ENCODE measurements at regions not wholly inside any gene's neighbourhood (a gene's known extent, or its start where the extent isn't known, plus 50 kb on each side); places are given as distances from the start of the nearest gene placed in this dataset.
"Not testable (repeated sequence)": the region's sequence is repeated elsewhere in the genome, so short reads cannot be mapped to it uniquely, and the experiment has no call there.

DNA sequence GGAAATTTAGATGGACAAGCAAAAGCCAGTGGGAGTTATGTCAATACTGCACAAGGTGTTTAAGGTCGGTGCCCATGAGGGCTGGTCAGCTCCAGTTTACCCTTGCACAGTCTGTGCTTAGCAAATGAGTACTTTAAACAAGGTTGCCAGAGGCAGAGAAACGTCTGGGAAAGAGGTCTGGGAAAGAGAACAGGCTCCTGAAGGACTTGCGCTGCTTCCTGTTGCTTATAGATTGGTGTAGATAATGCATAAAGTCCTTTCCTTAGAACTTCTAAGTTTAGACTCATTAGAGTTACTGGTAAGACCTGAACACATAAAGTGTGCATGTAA lies 162.6 kb upstream of the P2RY1 start:
- H3K4me3 ChIP-seq (ENCODE audit: low read depth, low read length) = no peak overlapping the region
- TF ChIP-seq, protein P1, sequence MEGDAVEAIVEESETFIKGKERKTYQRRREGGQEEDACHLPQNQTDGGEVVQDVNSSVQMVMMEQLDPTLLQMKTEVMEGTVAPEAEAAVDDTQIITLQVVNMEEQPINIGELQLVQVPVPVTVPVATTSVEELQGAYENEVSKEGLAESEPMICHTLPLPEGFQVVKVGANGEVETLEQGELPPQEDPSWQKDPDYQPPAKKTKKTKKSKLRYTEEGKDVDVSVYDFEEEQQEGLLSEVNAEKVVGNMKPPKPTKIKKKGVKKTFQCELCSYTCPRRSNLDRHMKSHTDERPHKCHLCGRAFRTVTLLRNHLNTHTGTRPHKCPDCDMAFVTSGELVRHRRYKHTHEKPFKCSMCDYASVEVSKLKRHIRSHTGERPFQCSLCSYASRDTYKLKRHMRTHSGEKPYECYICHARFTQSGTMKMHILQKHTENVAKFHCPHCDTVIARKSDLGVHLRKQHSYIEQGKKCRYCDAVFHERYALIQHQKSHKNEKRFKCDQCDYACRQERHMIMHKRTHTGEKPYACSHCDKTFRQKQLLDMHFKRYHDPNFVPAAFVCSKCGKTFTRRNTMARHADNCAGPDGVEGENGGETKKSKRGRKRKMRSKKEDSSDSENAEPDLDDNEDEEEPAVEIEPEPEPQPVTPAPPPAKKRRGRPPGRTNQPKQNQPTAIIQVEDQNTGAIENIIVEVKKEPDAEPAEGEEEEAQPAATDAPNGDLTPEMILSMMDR (IDR thresholded peaks at IDR 0.05; ENCODE audit: low read depth, low read length) = no peak

DNA sequence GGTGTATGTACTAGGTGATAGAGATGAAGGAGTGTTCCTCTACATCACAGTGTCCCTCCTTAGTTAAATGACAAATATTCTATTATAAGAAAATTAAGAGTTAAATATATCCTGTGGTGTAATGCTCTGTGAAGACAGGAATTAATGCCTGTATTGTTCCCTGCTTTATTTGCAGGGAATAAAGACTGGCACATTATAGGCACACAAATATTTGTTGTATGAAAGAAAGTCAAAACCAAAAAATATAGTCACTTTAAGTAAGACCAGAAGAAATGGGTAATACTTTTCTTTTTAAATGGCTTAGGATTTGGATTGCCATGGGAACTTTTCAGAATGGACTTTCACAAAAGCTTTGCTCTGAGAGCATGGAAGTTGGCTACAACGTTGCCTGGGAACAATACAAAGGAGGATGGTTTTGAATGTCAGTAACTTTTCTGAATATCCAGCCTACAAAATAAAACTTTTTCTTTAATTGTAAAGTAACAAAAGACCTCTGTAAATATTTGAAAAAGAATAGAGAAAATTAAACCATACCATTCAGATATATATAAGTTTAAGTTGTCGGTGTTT lies 158.0 kb upstream of the P2RY1 start:
- TF ChIP-seq, protein P1 (IDR thresholded peaks at IDR 0.05; ENCODE audit: low read depth, low read length) = no peak

DNA sequence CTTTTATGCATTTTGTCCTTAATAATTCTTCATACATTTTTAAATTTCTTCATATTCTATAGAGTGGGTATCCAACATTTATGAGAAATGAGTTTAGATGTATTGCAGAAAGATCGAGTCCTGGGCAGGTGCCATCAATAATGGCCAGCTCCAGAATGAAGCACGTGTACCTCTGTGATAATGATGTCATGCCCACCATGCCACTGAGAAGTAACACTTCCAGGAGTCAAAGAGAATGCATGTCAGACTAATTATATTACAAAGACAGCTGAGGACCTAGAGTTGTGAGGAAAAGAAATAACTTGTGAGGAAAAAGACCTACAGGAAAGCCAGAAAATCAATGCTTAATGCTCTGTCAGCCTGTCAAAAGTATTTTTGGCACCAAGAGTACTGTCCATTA lies 157.4 kb upstream of the P2RY1 start:
- H3K4me3 ChIP-seq (ENCODE audit: low read depth, low read length) = no peak overlapping the region
- TF ChIP-seq, protein P1 (IDR thresholded peaks at IDR 0.05; ENCODE audit: low read depth, low read length) = no peak

More for the DNA sequence above, 158.0 kb upstream of the P2RY1 start:
- no peak overlapping the region for H3K4me3 ChIP-seq (ENCODE audit: low read depth, low read length)

DNA sequence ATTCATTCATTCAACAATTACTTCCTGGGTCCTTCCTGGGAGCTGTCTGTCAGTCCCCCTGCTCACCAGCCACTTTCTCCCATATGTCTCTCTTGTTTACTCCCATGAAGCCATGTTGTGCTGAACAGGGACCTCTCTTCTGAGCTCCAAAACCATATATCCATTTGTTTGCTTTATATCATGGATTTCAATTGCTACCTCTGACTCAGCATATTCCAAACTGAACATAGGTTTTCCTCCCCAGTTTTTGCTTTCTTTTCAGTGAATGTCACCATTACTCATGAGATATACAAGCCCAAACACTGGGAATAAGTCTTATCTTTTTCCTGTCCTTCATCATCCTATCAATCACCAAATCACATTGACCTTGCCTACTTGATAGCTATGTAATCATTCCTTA lies 152.5 kb upstream of the P2RY1 start:
- TF ChIP-seq, protein P1 (IDR thresholded peaks at IDR 0.05; ENCODE audit: low read depth, low read length) = no peak

DNA sequence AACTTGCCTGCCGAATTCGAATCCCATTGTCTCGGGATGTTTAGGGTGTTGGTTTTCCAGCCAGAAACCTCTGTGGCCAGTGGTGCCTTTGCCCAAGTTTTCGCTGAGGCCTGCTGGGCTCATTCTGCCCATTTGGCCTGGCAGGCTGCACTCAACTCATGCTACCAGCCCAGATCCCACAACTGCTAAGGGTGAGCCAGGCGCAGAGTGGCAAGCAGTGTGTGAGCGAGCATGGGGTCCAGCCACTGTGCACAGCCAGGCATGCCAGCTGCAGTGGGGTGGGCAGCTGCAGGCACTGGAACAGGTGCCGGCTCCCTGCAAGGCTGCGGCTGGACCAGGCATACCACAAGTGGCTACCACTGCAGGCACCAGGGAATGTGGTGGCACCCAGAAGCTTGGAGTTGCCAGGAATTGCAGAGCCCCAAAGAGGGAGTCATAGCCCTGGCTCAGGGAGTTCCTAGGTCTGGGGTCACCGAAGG lies 151.4 kb upstream of the P2RY1 start:
- TF ChIP-seq, protein P1 (IDR thresholded peaks at IDR 0.05; ENCODE audit: low read depth, low read length) = no peak
- no peak overlapping the region for H3K4me3 ChIP-seq (ENCODE audit: low read depth, low read length)

More for the DNA sequence above, 152.5 kb upstream of the P2RY1 start:
- no peak overlapping the region for H3K4me3 ChIP-seq (ENCODE audit: low read depth, low read length)

DNA sequence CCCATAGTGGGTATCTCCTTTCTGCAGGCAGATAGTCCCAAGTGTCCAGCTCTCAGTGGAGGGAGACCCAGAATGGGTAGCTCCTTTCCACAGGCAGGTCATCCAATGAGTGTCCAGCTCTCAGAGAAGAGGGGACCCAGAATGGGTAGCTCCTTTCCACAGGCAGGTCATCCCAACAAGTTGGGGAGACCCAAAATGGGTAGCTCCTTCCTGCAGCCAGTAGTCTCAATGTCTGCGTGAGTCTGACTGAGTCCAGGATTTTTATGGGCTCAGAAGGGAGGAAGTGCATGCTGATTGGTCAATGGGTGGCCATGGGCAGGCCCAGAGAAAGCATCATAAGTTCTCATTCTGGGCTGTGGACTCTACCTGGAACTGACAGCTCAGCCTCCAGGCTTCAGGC lies 150.7 kb upstream of the P2RY1 start:
- TF ChIP-seq, protein P1 (IDR thresholded peaks at IDR 0.05; ENCODE audit: low read depth, low read length) = no peak
- no peak overlapping the region for H3K4me3 ChIP-seq (ENCODE audit: low read depth, low read length)

DNA sequence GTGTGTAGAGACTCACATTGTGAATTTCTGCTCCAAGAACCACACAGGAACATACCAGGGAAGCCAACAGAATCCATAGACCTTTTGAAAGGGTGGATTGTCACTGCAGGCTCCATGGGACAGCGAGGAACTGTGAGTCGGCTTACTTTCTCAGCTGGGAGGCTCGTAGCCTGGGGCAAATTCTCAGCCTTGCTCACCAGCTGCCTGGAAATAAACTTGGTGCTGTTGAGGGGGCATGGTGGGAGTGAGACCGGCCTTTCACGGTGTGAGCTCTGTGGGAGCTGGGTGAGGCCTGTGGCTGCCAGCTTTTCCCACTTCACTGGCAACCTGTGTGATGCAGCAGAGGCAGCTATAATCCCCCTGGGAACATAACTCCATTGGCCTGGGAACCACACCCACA lies 146.6 kb upstream of the P2RY1 start:
- no peak overlapping the region for H3K4me3 ChIP-seq (ENCODE audit: low read depth, low read length)
- TF ChIP-seq, protein P1 (IDR thresholded peaks at IDR 0.05; ENCODE audit: low read depth, low read length) = no peak

DNA sequence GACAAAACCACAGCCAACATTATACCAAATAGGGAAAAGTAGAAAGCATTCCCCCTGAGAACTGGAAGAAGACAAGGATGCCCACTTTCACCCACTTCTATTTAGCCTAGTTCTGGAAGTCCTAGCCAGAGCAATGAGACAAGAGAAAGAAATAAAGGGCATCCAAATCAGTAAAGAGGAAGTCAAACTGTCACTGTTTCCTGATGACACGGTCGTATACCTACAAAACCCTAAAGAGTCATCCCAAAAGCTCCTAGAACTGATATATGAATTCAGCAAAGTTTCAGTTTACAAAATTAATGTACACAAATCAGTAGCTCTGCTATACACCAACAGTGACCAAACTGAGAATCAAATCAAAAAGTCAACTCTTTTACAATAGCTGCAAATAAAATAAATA lies 142.6 kb upstream of the P2RY1 start:
- not testable (repeated sequence) for H3K4me3 ChIP-seq (ENCODE audit: low read depth, low read length)

DNA sequence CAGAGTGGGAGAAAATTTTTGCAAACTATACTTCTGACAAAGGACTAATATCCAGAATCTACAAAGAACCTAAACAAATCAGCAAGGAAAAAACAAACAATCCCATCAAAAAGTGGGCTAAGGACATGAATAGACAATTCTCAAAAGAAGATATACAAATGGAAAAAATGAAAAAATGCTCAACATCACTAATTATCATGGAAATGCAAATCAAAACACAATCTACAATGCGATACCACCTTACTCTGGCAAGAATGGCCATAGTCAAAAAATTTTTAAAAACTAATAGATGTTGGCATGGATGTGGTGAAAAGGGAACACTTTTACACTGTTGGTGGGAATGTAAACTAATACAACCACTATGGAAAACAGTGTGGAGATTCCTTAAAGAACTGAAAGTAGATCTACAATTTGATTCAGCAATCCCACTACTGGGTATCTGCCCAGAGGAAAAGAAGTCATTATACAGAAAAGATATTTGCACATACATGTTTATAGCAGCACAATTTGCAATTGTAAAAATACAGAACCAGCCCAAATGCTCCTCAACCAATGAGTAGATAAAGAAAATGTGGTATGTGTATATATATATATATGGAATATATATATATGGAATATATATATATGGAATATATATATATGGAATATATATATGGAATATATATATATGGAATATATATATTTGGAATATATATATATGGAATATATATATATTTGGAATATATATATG lies 141.2 kb upstream of the P2RY1 start:
- not testable (repeated sequence) for H3K4me3 ChIP-seq (ENCODE audit: low read depth, low read length)
